Common myeloid progenitor, CD34-positive (primary cell): ENCODE measurements at regions not wholly inside any gene's neighbourhood (a gene's known extent, or its start where the extent isn't known, plus 50 kb on each side); places are given as distances from the start of the nearest gene placed in this dataset.

Experiments used
- CTCF ChIA-PET: fragments of 350-600 bp; sonication (Branson Sonifier 250); formaldehyde crosslinking; loops from one replicate; lab custom pipeline; 2021; ENCODE audit warnings: antibody characterized with exemption; lab: Charles Lee
- POLR2A ChIA-PET: fragments of 350-600 bp; sonication (Branson Sonifier 250); formaldehyde crosslinking; loops from one replicate; lab custom pipeline; 2021; ENCODE audit warnings: antibody characterized with exemption; lab: Charles Lee
- DNase-seq, 3 donors: peaks; one replicate each; pipeline versions ENCODE4 v3.0.0 to v3.0.0-alpha.2; 2013
- H3K27ac ChIP-seq, 2 experiments: 1 replicate in 1 of 2; 2 replicates in 1 of 2; pipeline ENCODE4 v1.7.0; 2013; ENCODE audit warnings: inconsistent platforms in 2 of 2, low read length in 2 of 2, mild to moderate bottlenecking in 2 of 2, low read depth in 1 of 2, moderate library complexity in 1 of 2; ENCODE audit not compliant: severe bottlenecking in 2 of 2, insufficient read depth in 1 of 2, poor library complexity in 1 of 2
- H3K27me3 ChIP-seq, 5 experiments: replicated peaks in 2 of 5; 1 replicate in 3 of 5; 2 replicates in 2 of 5; pipeline versions ENCODE4 v1.6.1 to v1.7.0; 2013; ENCODE audit warnings: low read length in 4 of 5, mild to moderate bottlenecking in 2 of 5, moderate library complexity in 2 of 5, inconsistent platforms in 1 of 5; ENCODE audit not compliant: insufficient read depth in 5 of 5, control insufficient read depth in 4 of 5
- H3K36me3 ChIP-seq, 4 experiments: 1 replicate in 2 of 4; 2 replicates in 2 of 4; pipeline versions ENCODE4 v1.6.1 to v1.7.0; 2013; ENCODE audit warnings: low read length in 3 of 4, control low read depth in 1 of 4, mild to moderate bottlenecking in 1 of 4; ENCODE audit not compliant: control insufficient read depth in 4 of 4, insufficient read depth in 4 of 4
- H3K4me1 ChIP-seq, 4 experiments: 1 replicate in 3 of 4; 2 replicates in 1 of 4; pipeline versions ENCODE4 v1.6.1 to v1.7.1; 2013; ENCODE audit warnings: low read length in 3 of 4, mild to moderate bottlenecking in 3 of 4, control low read depth in 1 of 4, inconsistent platforms in 1 of 4, moderate library complexity in 1 of 4; ENCODE audit not compliant: control insufficient read depth in 4 of 4, insufficient read depth in 4 of 4; ENCODE audit errors: control extremely low read depth in 1 of 4
- H3K4me3 ChIP-seq, 7 experiments: 1 replicate in 4 of 7; 2 replicates in 3 of 7; pipeline versions ENCODE4 v1.5.1 to v1.7.0; 2013; ENCODE audit warnings: mild to moderate bottlenecking in 7 of 7, low read length in 6 of 7, moderate library complexity in 6 of 7, inconsistent platforms in 2 of 7, low read depth in 2 of 7, control low read depth in 1 of 7; ENCODE audit not compliant: insufficient read depth in 4 of 7, control insufficient read depth in 1 of 7; ENCODE audit errors: extremely low read depth in 1 of 7
- H3K9me3 ChIP-seq, 5 experiments: 1 replicate in 4 of 5; 2 replicates in 1 of 5; pipeline versions ENCODE4 v1.6.1 to v1.7.1; 2013; ENCODE audit warnings: low read length in 4 of 5, mild to moderate bottlenecking in 2 of 5, inconsistent platforms in 1 of 5, low read depth in 1 of 5, moderate library complexity in 1 of 5; ENCODE audit not compliant: control insufficient read depth in 4 of 5, insufficient read depth in 2 of 5; ENCODE audit errors: control extremely low read depth in 1 of 5
- WGBS: methylation state at CpG from one replicate; pipeline ENCODE4 v1.1.5; 2013; ENCODE audit not compliant: insufficient coverage; 5-methylcytosine and 5-hydroxymethylcytosine counted together

GRCh38 chr2:204234248-204234647 lies 297.7 kb downstream of the ICOS start:
- Histone ChIP-seq H3K27ac (no peak overlapping the region), H3K27me3 (no peaks in the 10 kb centered on the region), H3K4me3 (no peak overlapping the region), H3K4me1 (no peaks in the 10 kb centered on the region), H3K9me3 (no peaks in the 10 kb centered on the region), H3K36me3 (no peaks in the 10 kb centered on the region)
- ChIA-PET CTCF (interaction anchor here (1.7 kb wide), 1 partner anchor 26 kb away, joined by 5 read pairs; no protein-coding TSS in a partner anchor), POLR2A (no interaction called here)
- WGBS, result 100% methylated on average over 2 of the region's 3 CpGs
- DNase-seq, result no peak

GRCh38 chr2:204234879-204235278 lies 298.3 kb downstream of the ICOS start:
- H3K4me3 ChIP-seq, result no peak overlapping the region
- POLR2A ChIA-PET, result no interaction called here
- 100% methylated on average over 1 of the region's 4 CpGs for WGBS
- H3K36me3 ChIP-seq, result no peaks in the 10 kb centered on the region
- no peak for DNase-seq
- no peaks in the 10 kb centered on the region for H3K4me1 ChIP-seq
- no peaks in the 10 kb centered on the region for H3K27me3 ChIP-seq
- H3K9me3 ChIP-seq, result no peaks in the 10 kb centered on the region
- no peak overlapping the region for H3K27ac ChIP-seq
- CTCF ChIA-PET, result interaction anchor here (1.7 kb wide), 1 partner anchor 25 kb away, joined by 5 read pairs; no protein-coding TSS in a partner anchor

GRCh38 chr2:204237416-204237815 lies 300.9 kb downstream of the ICOS start:
- Histone ChIP-seq H3K4me3 (no peak overlapping the region), H3K36me3 (no peaks in the 10 kb centered on the region), H3K27ac (no peak overlapping the region), H3K4me1 (no peaks in the 10 kb centered on the region), H3K9me3 (no peaks in the 10 kb centered on the region), H3K27me3 (no peaks in the 10 kb centered on the region)
- ChIA-PET POLR2A (no interaction called here), CTCF (no interaction called here)
- WGBS, result 68% methylated on average over 3 of the region's 4 CpGs
- DNase-seq, result no peak

GRCh38 chr2:204239411-204240165 lies 303.0 kb downstream of the ICOS start:
- H3K4me3 ChIP-seq, result no peak overlapping the region
- H3K36me3 ChIP-seq, result no peaks in the 10 kb centered on the region
- 100% methylated on average over 4 of the region's 7 CpGs for WGBS
- DNase-seq, result no peak
- H3K27me3 ChIP-seq, result no peaks in the 10 kb centered on the region
- ChIA-PET CTCF (no interaction called here), POLR2A (interaction anchor here (0.7 kb wide), 1 partner anchor 245 kb away, joined by 5 read pairs; no protein-coding TSS in a partner anchor)
- no peak overlapping the region for H3K27ac ChIP-seq
- H3K4me1 ChIP-seq, result no peaks in the 10 kb centered on the region
- H3K9me3 ChIP-seq, result no peaks in the 10 kb centered on the region

- DNase-seq, result no peak
- CTCF ChIA-PET, result no interaction called here
- Histone ChIP-seq H3K27me3 (no peaks in the 10 kb centered on the region), H3K4me3 (no peak overlapping the region), H3K4me1 (no peaks in the 10 kb centered on the region), H3K27ac (no peak overlapping the region), H3K36me3 (no peaks in the 10 kb centered on the region), H3K9me3 (no peaks in the 10 kb centered on the region)
- no CpG with 5 or more reads among the region's 2 CpGs for WGBS
- POLR2A ChIA-PET, result no interaction called here
These were observed 304.3 kb upstream of the PARD3B start for GRCh38 chr2:204240961-204241360.

- CTCF ChIA-PET, result interaction anchor here (2.5 kb wide), 1 partner anchor 11 kb away, joined by 12 read pairs; no protein-coding TSS in a partner anchor
- DNase-seq, result no peak
- Histone ChIP-seq H3K9me3 (no peaks in the 10 kb centered on the region), H3K4me3 (no peak overlapping the region), H3K36me3 (no peaks in the 10 kb centered on the region), H3K27ac (no peak overlapping the region), H3K4me1 (no peaks in the 10 kb centered on the region), H3K27me3 (no peaks in the 10 kb centered on the region)
- POLR2A ChIA-PET, result no interaction called here
- 100% methylated on average over 2 of the region's 3 CpGs for WGBS
These were observed 295.8 kb upstream of the PARD3B start for GRCh38 chr2:204249437-204249836.

- ChIA-PET POLR2A (no interaction called here), CTCF (interaction anchor here (1.0 to 2.5 kb wide), 3 partner anchors 10 to 110 kb away, joined by 3 to 12 read pairs (median 3); no protein-coding TSS in a partner anchor)
- H3K4me3 ChIP-seq, result no peak overlapping the region
- H3K27me3 ChIP-seq, result no peaks in the 10 kb centered on the region
- no peaks in the 10 kb centered on the region for H3K36me3 ChIP-seq
- no peak for DNase-seq
- peaks cover 0 to 4% (median 0%) of the 10 kb centered on the region in 4 experiments for H3K4me1 ChIP-seq
- no CpG with 5 or more reads among the region's 2 CpGs for WGBS
- H3K27ac ChIP-seq, result no peak overlapping the region
- no peaks in the 10 kb centered on the region for H3K9me3 ChIP-seq
These were observed 294.6 kb upstream of the PARD3B start for GRCh38 chr2:204250692-204251091.
